Neural crest cell (in vitro differentiated cells): ENCODE measurements at regions not wholly inside any gene's neighbourhood (a gene's known extent, or its start where the extent isn't known, plus 50 kb on each side); places are given as distances from the start of the nearest gene placed in this dataset.

Experiments
- DNase-seq: peaks from one replicate; pipeline ENCODE4 v3.0.0; 2021; ENCODE audit warnings: low read depth, mixed read lengths, low spot score
- H3K27ac Mint-ChIP-seq: one replicate; pipeline ENCODE4 v1.8.0; 2021; ENCODE audit warnings: mild to moderate bottlenecking, mixed read lengths; ENCODE audit not compliant: unreplicated experiment
- H3K27me3 Mint-ChIP-seq: 2 replicates; pipeline ENCODE4 v1.8.0; 2021; ENCODE audit warnings: low read depth, mild to moderate bottlenecking, mixed read lengths
- H3K36me3 Mint-ChIP-seq: 2 replicates; pipeline ENCODE4 v1.8.0; 2021; ENCODE audit warnings: low read depth, mild to moderate bottlenecking, mixed read lengths
- H3K4me1 Mint-ChIP-seq: 2 replicates; pipeline ENCODE4 v1.8.0; 2021; ENCODE audit warnings: mixed read lengths
- H3K4me3 Mint-ChIP-seq: one replicate; pipeline ENCODE4 v1.8.0; 2021; ENCODE audit warnings: mild to moderate bottlenecking, mixed read lengths
- H3K9me3 Mint-ChIP-seq: 2 replicates; pipeline ENCODE4 v1.8.0; 2021; ENCODE audit warnings: mixed read lengths
- TF ChIP-seq, protein P1 (sequence below): fragments of 200-600 bp; sonication (generic); conservative IDR thresholded peaks from 2 replicates; pipeline ENCODE4 v1.5.0; 2021; ENCODE audit warnings: antibody characterized with exemption, mild to moderate bottlenecking

DNA sequence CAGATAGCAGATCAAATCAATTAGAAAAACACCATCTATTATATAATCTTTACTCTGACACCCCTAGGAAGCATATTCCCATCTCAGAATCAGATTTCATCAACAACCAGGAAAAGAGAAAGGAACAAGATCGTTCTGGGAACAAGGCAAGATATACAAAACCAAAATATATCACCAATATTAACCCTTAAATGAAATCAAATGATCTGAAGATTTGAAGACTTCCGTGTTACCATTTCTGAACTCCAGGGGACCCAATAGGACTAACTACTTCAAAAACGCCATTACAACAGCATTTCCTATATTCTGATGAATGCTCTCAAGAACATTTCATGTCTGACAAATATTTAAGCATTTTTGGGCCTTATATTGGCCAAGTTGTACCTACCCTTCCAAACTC lies 624.2 kb upstream of the ZFHX3 start:
- TF ChIP-seq, protein P1, sequence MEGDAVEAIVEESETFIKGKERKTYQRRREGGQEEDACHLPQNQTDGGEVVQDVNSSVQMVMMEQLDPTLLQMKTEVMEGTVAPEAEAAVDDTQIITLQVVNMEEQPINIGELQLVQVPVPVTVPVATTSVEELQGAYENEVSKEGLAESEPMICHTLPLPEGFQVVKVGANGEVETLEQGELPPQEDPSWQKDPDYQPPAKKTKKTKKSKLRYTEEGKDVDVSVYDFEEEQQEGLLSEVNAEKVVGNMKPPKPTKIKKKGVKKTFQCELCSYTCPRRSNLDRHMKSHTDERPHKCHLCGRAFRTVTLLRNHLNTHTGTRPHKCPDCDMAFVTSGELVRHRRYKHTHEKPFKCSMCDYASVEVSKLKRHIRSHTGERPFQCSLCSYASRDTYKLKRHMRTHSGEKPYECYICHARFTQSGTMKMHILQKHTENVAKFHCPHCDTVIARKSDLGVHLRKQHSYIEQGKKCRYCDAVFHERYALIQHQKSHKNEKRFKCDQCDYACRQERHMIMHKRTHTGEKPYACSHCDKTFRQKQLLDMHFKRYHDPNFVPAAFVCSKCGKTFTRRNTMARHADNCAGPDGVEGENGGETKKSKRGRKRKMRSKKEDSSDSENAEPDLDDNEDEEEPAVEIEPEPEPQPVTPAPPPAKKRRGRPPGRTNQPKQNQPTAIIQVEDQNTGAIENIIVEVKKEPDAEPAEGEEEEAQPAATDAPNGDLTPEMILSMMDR = no peak
- H3K27ac Mint-ChIP-seq = no peak overlapping the region
- DNase-seq = no peak
- H3K4me1 Mint-ChIP-seq = peaks cover 3% of the 10 kb centered on the region
- H3K9me3 Mint-ChIP-seq = peaks cover 15% of the 10 kb centered on the region
- H3K36me3 Mint-ChIP-seq = no peaks in the 10 kb centered on the region
- H3K27me3 Mint-ChIP-seq = no peaks in the 10 kb centered on the region
- no peak overlapping the region for H3K4me3 Mint-ChIP-seq

DNA sequence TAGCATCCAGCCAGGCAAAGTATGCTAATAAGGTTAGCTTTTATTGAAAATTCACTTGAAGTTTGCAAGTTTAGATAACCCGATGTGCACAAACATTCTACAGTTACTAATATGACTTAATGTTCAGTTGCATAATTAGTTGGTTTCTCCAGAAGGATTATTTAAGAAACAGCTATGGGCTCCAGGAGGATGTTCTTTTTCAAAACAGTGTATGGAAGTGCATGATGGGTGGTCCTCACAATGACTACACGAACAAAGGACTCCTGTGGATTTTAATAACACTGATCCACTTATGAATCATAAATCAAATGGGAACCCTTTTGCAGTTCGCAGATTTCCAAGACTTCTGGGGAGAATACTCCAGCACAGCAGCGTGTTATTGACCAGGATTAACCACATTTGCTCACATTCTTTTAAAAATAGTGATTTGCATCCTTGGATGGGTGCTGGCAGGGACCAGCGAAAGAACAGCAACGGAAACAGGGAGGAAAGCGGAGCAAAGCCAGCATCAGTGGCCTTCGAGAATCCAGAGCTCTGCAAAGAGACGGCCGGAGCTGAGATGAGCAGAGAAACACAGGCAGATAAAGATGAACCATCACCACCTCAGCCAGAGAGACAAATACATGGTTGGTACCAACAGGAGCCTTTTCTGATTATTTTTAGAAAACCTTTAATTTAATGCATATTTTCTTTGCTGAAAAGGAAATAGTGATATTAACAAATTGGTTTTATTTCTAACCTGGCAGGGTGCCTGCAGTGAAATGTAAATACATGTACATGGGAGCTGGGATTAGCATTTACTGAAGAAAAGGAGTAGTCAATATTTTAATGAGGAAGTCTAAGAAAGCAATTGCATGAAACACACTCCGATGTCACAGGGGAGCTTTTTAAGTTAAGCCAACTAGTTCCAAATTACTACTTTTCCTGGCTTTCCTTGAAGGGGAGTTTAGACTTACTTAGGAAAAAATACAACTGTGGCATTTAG lies 623.2 kb upstream of the ZFHX3 start:
- Mint-ChIP-seq H3K27me3 (no peaks in the 10 kb centered on the region), H3K4me3 (no peak overlapping the region)

DNA sequence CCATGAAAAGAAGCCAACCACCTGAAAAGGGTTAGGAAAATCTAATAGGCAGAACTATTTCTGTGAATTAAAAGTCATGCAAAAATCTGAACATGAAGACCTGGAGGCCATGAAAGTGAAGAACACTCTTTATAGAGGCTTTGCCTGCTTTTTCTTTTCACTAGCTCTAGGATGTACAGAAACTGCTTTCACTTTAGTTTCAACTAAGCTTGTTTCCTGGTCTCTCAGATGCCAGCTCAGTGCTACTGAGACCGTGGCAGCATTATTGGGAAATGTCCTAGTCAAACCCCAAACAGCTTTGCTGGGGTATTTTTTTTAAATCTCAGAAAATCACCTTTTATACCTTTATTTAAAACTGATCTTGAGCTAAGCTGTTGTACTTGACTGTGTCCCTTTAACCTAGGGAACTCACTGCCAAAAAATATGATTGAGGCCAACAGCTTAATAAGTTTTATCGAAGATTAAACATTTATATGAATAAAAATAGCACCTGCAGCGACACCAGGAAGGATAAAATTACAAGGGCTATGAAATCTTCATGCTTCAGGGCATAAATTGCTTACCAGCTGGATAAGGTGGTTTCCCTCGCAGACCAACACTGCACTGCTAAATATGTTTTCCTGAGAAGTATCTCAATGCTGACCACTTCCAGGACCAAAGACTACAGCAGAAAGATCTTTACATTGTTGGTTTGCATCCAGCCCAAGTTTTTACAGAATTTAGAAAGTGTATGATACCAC lies 621.8 kb upstream of the ZFHX3 start:
- no peak for DNase-seq
- no peaks in the 10 kb centered on the region for H3K36me3 Mint-ChIP-seq
- H3K27me3 Mint-ChIP-seq = no peaks in the 10 kb centered on the region
- no peak overlapping the region for H3K4me3 Mint-ChIP-seq
- TF ChIP-seq, protein P1 = no peak
- H3K9me3 Mint-ChIP-seq = peaks cover 10% of the 10 kb centered on the region
- no peak overlapping the region for H3K27ac Mint-ChIP-seq
- peaks cover 3% of the 10 kb centered on the region for H3K4me1 Mint-ChIP-seq

More for the DNA sequence above, 623.2 kb upstream of the ZFHX3 start:
- Mint-ChIP-seq H3K36me3 (no peaks in the 10 kb centered on the region), H3K9me3 (peaks cover 10% of the 10 kb centered on the region), H3K27ac (no peak overlapping the region), H3K4me1 (peaks cover 3% of the 10 kb centered on the region)
- TF ChIP-seq, protein P1 = no peak
- DNase-seq = no peak

DNA sequence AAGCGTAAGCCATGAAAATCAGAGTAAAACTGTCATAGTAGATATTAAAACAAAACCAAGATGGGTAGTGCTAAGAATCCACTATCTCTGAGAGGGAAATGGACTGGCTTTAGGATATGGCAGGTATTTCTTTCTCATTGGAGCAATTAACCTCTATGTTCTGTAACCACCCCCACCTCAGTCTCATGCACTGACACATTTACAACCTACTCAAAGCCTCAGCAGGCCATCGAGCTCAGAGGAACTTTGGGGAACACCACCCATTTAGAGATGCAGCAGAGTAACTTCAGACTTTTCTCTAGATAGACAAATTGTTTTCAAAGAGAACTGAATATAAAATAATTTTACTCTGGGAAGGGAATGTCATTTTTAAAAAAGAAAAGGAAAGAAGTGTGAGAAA lies 615.8 kb upstream of the ZFHX3 start:
- H3K9me3 Mint-ChIP-seq = peaks cover 10% of the 10 kb centered on the region
- TF ChIP-seq, protein P1 = no peak
- no peak overlapping the region for H3K4me3 Mint-ChIP-seq
- no peaks in the 10 kb centered on the region for H3K27me3 Mint-ChIP-seq
- H3K4me1 Mint-ChIP-seq = peaks cover 5% of the 10 kb centered on the region
- no peak for DNase-seq
- no peak overlapping the region for H3K27ac Mint-ChIP-seq
- H3K36me3 Mint-ChIP-seq = no peaks in the 10 kb centered on the region

DNA sequence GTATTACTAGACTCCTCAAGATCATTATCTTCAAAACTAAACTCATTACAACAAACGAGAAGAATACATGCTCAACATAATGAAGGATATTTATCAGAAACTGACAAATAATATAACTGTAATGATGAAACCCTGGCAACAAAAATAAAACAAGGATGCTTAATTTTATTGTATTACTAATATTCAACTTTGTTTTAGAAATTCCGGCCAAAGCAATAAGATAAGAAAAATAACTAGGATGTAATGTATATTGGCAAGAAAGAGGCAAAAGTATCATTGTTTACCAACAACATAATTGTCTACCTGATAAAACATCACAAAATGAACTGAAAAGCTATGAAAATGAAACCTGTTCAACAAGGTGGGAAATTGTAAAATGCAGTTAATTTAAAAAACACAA lies 588.3 kb upstream of the ZFHX3 start:
- DNase-seq = no peak
- H3K9me3 Mint-ChIP-seq = peaks cover 9% of the 10 kb centered on the region
- no peaks in the 10 kb centered on the region for H3K27me3 Mint-ChIP-seq
- no peak overlapping the region for H3K27ac Mint-ChIP-seq
- no peak overlapping the region for H3K4me3 Mint-ChIP-seq
- TF ChIP-seq, protein P1 = no peak
- H3K36me3 Mint-ChIP-seq = peaks cover 7% of the 10 kb centered on the region
- no peaks in the 10 kb centered on the region for H3K4me1 Mint-ChIP-seq
